K562 (cell line): ENCODE measurements at regions not wholly inside any gene's neighbourhood (a gene's known extent, or its start where the extent isn't known, plus 50 kb on each side); places are given as distances from the start of the nearest gene placed in this dataset.

Source experiments
- ATAC-seq: fragments of 200-7000 bp; cut with Tn5 transposase; 3 replicates; pipeline ENCODE4 v1.9.1; 2020; ENCODE audit warnings: moderate library complexity
- BruUV-seq: library from RNA; stranded (reverse); fragments of 400-500 nt; replicated peaks from 2 replicates; lab custom pipeline; 2021; lab: Mats Ljungman, UMichigan
- CTCF ChIA-PET: fragments of 300-600 bp; formaldehyde crosslinking; extraction: SDS; loops from one replicate; lab custom pipeline; 2021; ENCODE audit warnings: low intra/inter-chr PET ratio; lab: Yijun Ruan, JAX
- POLR2A ChIA-PET: fragments of 300-600, 350-650 bp; sonication (Branson Sonifier 250); formaldehyde crosslinking; extraction: SDS; loops from one replicate; lab custom pipeline; 2021; ENCODE audit warnings: antibody characterized with exemption, inconsistent platforms; lab: Yijun Ruan, JAX
- DNase-seq, 4 experiments: peaks; one replicate each; pipeline versions ENCODE4 v3.0.0 to v3.0.0-alpha.2; 2011 to 2018; ENCODE audit warnings: low spot score in 3 of 4, mixed read lengths in 3 of 4; ENCODE audit errors: extremely low read depth in 1 of 4
- FAIRE-seq: peaks from 2 replicates; lab custom pipeline; 2011; peaks lifted over from hg19 to GRCh38; lab: Jason Lieb, UNC
- H2AFZ ChIP-seq: 2 replicates; pipeline ENCODE4 v1.6.0; 2011; ENCODE audit warnings: low read depth, low read length, control low read depth, inconsistent platforms
- H3K27ac ChIP-seq: fragments of 200-600 bp; 3 replicates; pipeline ENCODE4 v1.8.0; 2011; ENCODE audit warnings: low read depth, mild to moderate bottlenecking, control low read depth, inconsistent platforms, low read length, moderate library complexity, mixed read lengths; ENCODE audit errors: extremely low read depth
- H3K27me3 ChIP-seq, 2 experiments: fragments of 300-600 bp in 1 of 2; 2 replicates in 1 of 2; 3 replicates in 1 of 2; pipeline versions ENCODE4 v1.6.0 to v1.8.0; 2011; ENCODE audit warnings: inconsistent platforms in 2 of 2, low read length in 2 of 2, mild to moderate bottlenecking in 1 of 2, mixed read lengths in 1 of 2, moderate library complexity in 1 of 2; ENCODE audit not compliant: control insufficient read depth in 2 of 2, insufficient read depth in 2 of 2
- H3K36me3 ChIP-seq: fragments of 300-600 bp; 3 replicates; pipeline ENCODE4 v1.8.0; 2011; ENCODE audit warnings: mild to moderate bottlenecking, low read length, inconsistent platforms; ENCODE audit not compliant: control insufficient read depth, insufficient read depth
- H3K4me1 ChIP-seq, 2 experiments: fragments of 200-600 bp in 1 of 2; replicated peaks in 1 of 2; 2 replicates in 1 of 2; 3 replicates in 1 of 2; pipeline versions ENCODE4 v1.5.1 to v1.8.0; 2011; ENCODE audit warnings: inconsistent platforms in 2 of 2, low read length in 2 of 2, mild to moderate bottlenecking in 1 of 2, mixed read lengths in 1 of 2, moderate library complexity in 1 of 2; ENCODE audit not compliant: control insufficient read depth in 2 of 2, insufficient read depth in 2 of 2
- H3K4me2 ChIP-seq: 2 replicates; pipeline ENCODE4 v1.6.1; 2011; ENCODE audit warnings: low read length, control low read depth, inconsistent platforms, mixed read lengths; ENCODE audit not compliant: insufficient read depth
- H3K4me3 ChIP-seq: fragments of 200-600 bp; sonication (generic), shearing (Covaris generic); 2 replicates; pipeline ENCODE4 v1.5.1; 2016; ENCODE audit warnings: control low read depth, inconsistent platforms
- H3K79me2 ChIP-seq: fragments of 200-600 bp; 3 replicates; pipeline ENCODE4 v1.8.0; 2011; ENCODE audit warnings: low read length, inconsistent platforms; ENCODE audit not compliant: control insufficient read depth, insufficient read depth
- H3K9ac ChIP-seq, 2 experiments: 2 replicates each; pipeline versions ENCODE4 v1.6.0 to v1.6.1; 2011; ENCODE audit warnings: low read depth in 2 of 2, low read length in 2 of 2, control low read depth in 1 of 2, inconsistent platforms in 1 of 2, mild to moderate bottlenecking in 1 of 2, mixed read lengths in 1 of 2; ENCODE audit not compliant: insufficient read depth in 1 of 2
- H3K9me1 ChIP-seq: one replicate; pipeline ENCODE4 v1.6.0; 2011; ENCODE audit warnings: inconsistent platforms, mild to moderate bottlenecking, low read length, moderate library complexity; ENCODE audit not compliant: control insufficient read depth, insufficient read depth
- H3K9me3 ChIP-seq: replicated peaks from 2 replicates; pipeline ENCODE4 v1.5.1; 2011; ENCODE audit warnings: low read depth, low read length, inconsistent platforms; ENCODE audit not compliant: control insufficient read depth, insufficient read depth
- H4K20me1 ChIP-seq: replicated peaks from 2 replicates; pipeline ENCODE4 v1.6.1; 2011; ENCODE audit warnings: low read length, inconsistent platforms, mixed read lengths; ENCODE audit not compliant: control insufficient read depth, insufficient read depth
- BDP1 ChIP-seq: IDR thresholded peaks from 3 replicates; pipeline ENCODE4 v1.6.1; 2011; ENCODE audit not compliant: insufficient read length, insufficient read depth
- ELF4 ChIP-seq: fragments of 450-650 bp; formaldehyde crosslinking; IDR thresholded peaks from 2 replicates; pipeline ENCODE4 v1.4.0; 2022; ENCODE audit warnings: missing genetic modification characterization
- GATA2 ChIP-seq: sonication (generic); formaldehyde crosslinking; IDR thresholded peaks from 2 replicates; pipeline ENCODE4 v1.4.0; 2020; ENCODE audit warnings: mild to moderate bottlenecking, missing genetic modification reagents
- HDAC8 ChIP-seq: fragments of 450-650 bp; IDR thresholded peaks from 2 replicates; pipeline ENCODE4 v1.6.1; 2016; ENCODE audit warnings: mild to moderate bottlenecking, missing genetic modification characterization, moderate library complexity, missing compliant biosample characterization
- JUNB ChIP-seq: fragments of 450-650 bp; formaldehyde crosslinking; conservative IDR thresholded peaks from 2 replicates; pipeline ENCODE4 v1.4.0; 2020; ENCODE audit warnings: mild to moderate bottlenecking
- NELFE ChIP-seq: IDR thresholded peaks from 2 replicates; pipeline ENCODE4 v1.6.1; 2011; ENCODE audit warnings: mild to moderate bottlenecking; ENCODE audit not compliant: insufficient read depth, insufficient read length
- PML ChIP-seq: IDR thresholded peaks from 2 replicates; pipeline ENCODE4 v1.6.1; 2012; ENCODE audit warnings: low read length, inconsistent platforms
- RBFOX2 ChIP-seq: fragments of 200-400 bp; formaldehyde crosslinking; IDR thresholded peaks from 2 replicates; pipeline ENCODE4 v1.6.1; 2017; ENCODE audit warnings: low read depth, mild to moderate bottlenecking, low read length, moderate library complexity
- SPI1 ChIP-seq: IDR thresholded peaks from 2 replicates; pipeline ENCODE4 v1.6.1; 2011; ENCODE audit warnings: low read depth, low read length, control low read depth, borderline replicate concordance
- TCF7 ChIP-seq: sonication (generic); IDR thresholded peaks from 2 replicates; pipeline ENCODE4 v1.6.1; 2016; ENCODE audit warnings: antibody characterized with exemption, borderline replicate concordance
- U2AF1 ChIP-seq: fragments of 200-400 bp; formaldehyde crosslinking; optimal IDR thresholded peaks from 2 replicates; pipeline ENCODE3; 2017; ENCODE audit warnings: mild to moderate bottlenecking, low read depth, low read length, moderate library complexity
- ZBTB17 ChIP-seq: fragments of 450-650 bp; formaldehyde crosslinking; IDR thresholded peaks from 2 replicates; pipeline ENCODE4 v1.4.0; 2020; ENCODE audit warnings: mild to moderate bottlenecking
- ZNF212 ChIP-seq: fragments of 450-650 bp; formaldehyde crosslinking; IDR thresholded peaks from 2 replicates; pipeline ENCODE4 v1.4.0; 2020; ENCODE audit warnings: mild to moderate bottlenecking
- ZNF436 ChIP-seq: fragments of 250-450, 450-650 bp; sonication (Bioruptor Pico); formaldehyde crosslinking; IDR thresholded peaks from 2 replicates; pipeline ENCODE4 v1.7.0; 2020; ENCODE audit warnings: mild to moderate bottlenecking
- WGBS: fragments of 100-300 bp; shearing (Covaris generic); methylation state at CpG from one replicate; pipeline ENCODE4 v1.1.6; 2016; ENCODE audit warnings: low coverage, mixed read lengths; ENCODE audit not compliant: insufficient coverage; ENCODE audit errors: missing lambda C conversion rate; 5-methylcytosine and 5-hydroxymethylcytosine counted together
- in situ Hi-C: fragments of 300-500 bp; cut with MboI; formaldehyde crosslinking; loops from 4 replicates; pipeline ENCODE4 v1.15.0; 2018; ENCODE audit warnings: inconsistent platforms, mixed read lengths
- intact Hi-C: fragments of 100-400 bp; cut with micrococcal nuclease; formaldehyde crosslinking; loops from 2 replicates; pipeline ENCODE4 v1.14.2; 2022
- TF ChIP-seq, protein P1 (sequence below): fragments of 450-650 bp; formaldehyde crosslinking; IDR thresholded peaks from 2 replicates; pipeline ENCODE4 v1.4.0; 2020; ENCODE audit warnings: mild to moderate bottlenecking, moderate library complexity
- TF ChIP-seq, protein P2 (sequence below): fragments of 250-450 bp; sonication (Bioruptor Pico); IDR thresholded peaks from 2 replicates; pipeline ENCODE4 v1.4.0; 2020; ENCODE audit warnings: mild to moderate bottlenecking, moderate library complexity

DNA sequence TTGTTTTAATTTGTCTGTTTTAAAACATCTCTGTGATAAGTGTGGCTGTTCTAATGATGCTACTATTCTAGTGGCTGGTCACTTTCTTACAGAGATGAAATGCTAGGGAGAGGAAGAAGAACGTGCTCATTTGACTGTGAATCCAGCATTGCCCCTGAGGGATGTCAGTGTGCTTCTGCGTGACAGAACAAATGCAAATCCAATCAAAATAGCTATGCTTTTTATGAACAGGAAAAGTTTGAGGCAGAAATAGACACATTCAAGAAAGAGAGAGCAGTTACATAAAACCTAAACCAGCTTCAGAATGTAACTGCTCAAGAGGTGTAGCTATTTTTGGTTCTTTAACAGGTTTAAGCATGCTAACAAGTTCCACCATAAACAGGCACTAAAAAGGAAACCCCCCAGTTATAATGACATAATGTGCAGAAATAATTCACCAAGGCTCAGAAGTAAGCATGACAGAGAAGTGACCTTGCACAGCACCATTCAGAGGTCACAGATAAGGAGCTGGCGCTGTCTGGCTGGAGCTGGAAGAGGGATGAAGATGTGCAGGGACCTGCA lies 385.3 kb downstream of the EPM2A start:
- TF ChIP-seq RBFOX2 (no peak), U2AF1 (no peak), NELFE (no peak), PML (no peak), ELF4 (CRISPR knock-in tag) (no peak), BDP1 (no peak), JUNB (no peak), ZNF212 (CRISPR knock-in tag) (no peak), SPI1 (no peak), ZBTB17 (CRISPR knock-in tag) (no peak), ZNF436 (no peak), GATA2 (CRISPR knock-in tag) (no peak), HDAC8 (no peak), TCF7 (no peak)
- TF ChIP-seq, protein P1, sequence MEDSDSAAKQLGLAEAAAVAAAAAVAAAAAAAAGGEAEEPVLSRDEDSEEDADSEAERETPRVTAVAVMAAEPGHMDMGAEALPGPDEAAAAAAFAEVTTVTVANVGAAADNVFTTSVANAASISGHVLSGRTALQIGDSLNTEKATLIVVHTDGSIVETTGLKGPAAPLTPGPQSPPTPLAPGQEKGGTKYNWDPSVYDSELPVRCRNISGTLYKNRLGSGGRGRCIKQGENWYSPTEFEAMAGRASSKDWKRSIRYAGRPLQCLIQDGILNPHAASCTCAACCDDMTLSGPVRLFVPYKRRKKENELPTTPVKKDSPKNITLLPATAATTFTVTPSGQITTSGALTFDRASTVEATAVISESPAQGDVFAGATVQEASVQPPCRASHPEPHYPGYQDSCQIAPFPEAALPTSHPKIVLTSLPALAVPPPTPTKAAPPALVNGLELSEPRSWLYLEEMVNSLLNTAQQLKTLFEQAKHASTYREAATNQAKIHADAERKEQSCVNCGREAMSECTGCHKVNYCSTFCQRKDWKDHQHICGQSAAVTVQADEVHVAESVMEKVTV (CRISPR knock-in tag): no peak
- TF ChIP-seq, protein P2, sequence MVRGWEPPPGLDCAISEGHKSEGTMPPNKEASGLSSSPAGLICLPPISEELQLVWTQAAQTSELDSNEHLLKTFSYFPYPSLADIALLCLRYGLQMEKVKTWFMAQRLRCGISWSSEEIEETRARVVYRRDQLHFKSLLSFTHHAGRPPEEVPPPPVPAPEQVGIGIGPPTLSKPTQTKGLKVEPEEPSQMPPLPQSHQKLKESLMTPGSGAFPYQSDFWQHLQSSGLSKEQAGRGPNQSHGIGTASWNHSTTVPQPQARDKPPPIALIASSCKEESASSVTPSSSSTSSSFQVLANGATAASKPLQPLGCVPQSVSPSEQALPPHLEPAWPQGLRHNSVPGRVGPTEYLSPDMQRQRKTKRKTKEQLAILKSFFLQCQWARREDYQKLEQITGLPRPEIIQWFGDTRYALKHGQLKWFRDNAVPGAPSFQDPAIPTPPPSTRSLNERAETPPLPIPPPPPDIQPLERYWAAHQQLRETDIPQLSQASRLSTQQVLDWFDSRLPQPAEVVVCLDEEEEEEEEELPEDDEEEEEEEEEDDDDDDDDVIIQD (CRISPR knock-in tag): no peak
- Histone ChIP-seq H3K9ac (no peak overlapping the region), H3K36me3 (no peaks in the 10 kb centered on the region), H3K9me1 (no peaks in the 10 kb centered on the region), H3K4me2 (no peak overlapping the region), H3K27ac (no peak overlapping the region), H4K20me1 (no peaks in the 10 kb centered on the region), H3K4me1 (no peaks in the 10 kb centered on the region), H3K4me3 (no peak overlapping the region), H3K27me3 (no peaks in the 10 kb centered on the region), H2AFZ (no peak overlapping the region), H3K9me3 (peaks cover 2% of the 10 kb centered on the region; the same call in 1 of the 2 replicates), H3K79me2 (no peaks in the 10 kb centered on the region)
- FAIRE-seq (no peak), DNase-seq (no peak), ATAC-seq (no peak)
- intact Hi-C loops: no loop called here
- CTCF ChIA-PET: no interaction called here
- in situ Hi-C loops: no loop called here
- BruUV-seq: no TSS peak
- 0% methylated on average over 3 of the region's 3 CpGs for WGBS
- POLR2A ChIA-PET: no interaction called here
